ENCODE measurements at regions not wholly inside any gene's neighbourhood (a gene's known extent, or its start where the extent isn't known, plus 50 kb on each side); places are given as distances from the start of the nearest gene placed in this dataset.

GRCh38 chr11:110960167-110960566 lies 247.9 kb upstream of the ARHGAP20 start:
- H3K27ac ChIP-seq = no peak overlapping the region
- no peaks in the 10 kb centered on the region for H3K9me3 ChIP-seq
- no peaks in the 10 kb centered on the region for H3K36me3 ChIP-seq
- no peak for TF ChIP-seq POLR2A (IDR thresholded peaks at IDR 0.05)
- H3K4me1 ChIP-seq (ENCODE audit: insufficient read depth) = no peaks in the 10 kb centered on the region
- intact Hi-C loops (cut with DNase I) = no loop called here
- no peak for DNase-seq
- 17 to 44% (median 22%) methylated on average over 3 of the region's 3 CpGs for WGBS, 3 donors
- H3K27me3 ChIP-seq = no peaks in the 10 kb centered on the region
- H3K4me3 ChIP-seq = no peak overlapping the region

- DNase-seq = no peak
- no peaks in the 10 kb centered on the region for H3K9me3 ChIP-seq
- TF ChIP-seq CTCF (IDR thresholded peaks at IDR 0.05) (no peak), POLR2A (IDR thresholded peaks at IDR 0.05) (no peak), EP300 (IDR thresholded peaks at IDR 0.05) (no peak)
- no peaks in the 10 kb centered on the region for H3K36me3 ChIP-seq
- 94 to 99% (median 96%) methylated on average over 4 of the region's 4 CpGs for WGBS, 3 donors
- intact Hi-C loops (cut with DNase I) = no loop called here
- no peak overlapping the region for H3K27ac ChIP-seq
- no peak overlapping the region for H3K4me3 ChIP-seq
- H3K4me1 ChIP-seq (ENCODE audit: insufficient read depth) = no peaks in the 10 kb centered on the region
- H3K27me3 ChIP-seq = no peaks in the 10 kb centered on the region
These were observed 246.0 kb upstream of the ARHGAP20 start for GRCh38 chr11:110958216-110958615.

- intact Hi-C loops (cut with DNase I) = no loop called here
- no peak for TF ChIP-seq POLR2A (IDR thresholded peaks at IDR 0.05)
- no peak for TF ChIP-seq CTCF (IDR thresholded peaks at IDR 0.05)
- no peak for TF ChIP-seq EP300 (IDR thresholded peaks at IDR 0.05)
- no peak overlapping the region for H3K27ac ChIP-seq
- 53 to 66% (median 60%) methylated on average over 2 of the region's 2 CpGs for WGBS, 3 donors
- no peaks in the 10 kb centered on the region for H3K4me1 ChIP-seq (ENCODE audit: insufficient read depth)
- H3K36me3 ChIP-seq = no peaks in the 10 kb centered on the region
- DNase-seq = no peak
- no peaks in the 10 kb centered on the region for H3K9me3 ChIP-seq
- H3K4me3 ChIP-seq = no peak overlapping the region
- H3K27me3 ChIP-seq = no peaks in the 10 kb centered on the region
These were observed 243.5 kb upstream of the ARHGAP20 start for GRCh38 chr11:110955776-110956175.

- Histone ChIP-seq H3K4me3 (no peak overlapping the region), H3K27me3 (no peaks in the 10 kb centered on the region), H3K4me1 (ENCODE audit: insufficient read depth) (no peaks in the 10 kb centered on the region), H3K9me3 (no peaks in the 10 kb centered on the region), H3K27ac (no peak overlapping the region), H3K36me3 (no peaks in the 10 kb centered on the region)
- intact Hi-C loops (cut with DNase I) = no loop called here
- DNase-seq = no peak
- TF ChIP-seq CTCF (IDR thresholded peaks at IDR 0.05) = no peak
- TF ChIP-seq EP300 (IDR thresholded peaks at IDR 0.05) = no peak
- no peak for TF ChIP-seq POLR2A (IDR thresholded peaks at IDR 0.05)
- 82 to 95% (median 93%) methylated on average over 4 of the region's 4 CpGs for WGBS, 3 donors
These were observed 239.8 kb upstream of the ARHGAP20 start for GRCh38 chr11:110951950-110952503.

- no peak for TF ChIP-seq POLR2A (IDR thresholded peaks at IDR 0.05)
- no peak for TF ChIP-seq CTCF (IDR thresholded peaks at IDR 0.05)
- no peak for TF ChIP-seq EP300 (IDR thresholded peaks at IDR 0.05)
- WGBS, 3 donors = 80 to 82% (median 80%) methylated on average over 5 of the region's 5 CpGs
- Histone ChIP-seq H3K27ac (no peak overlapping the region), H3K9me3 (no peaks in the 10 kb centered on the region), H3K36me3 (no peaks in the 10 kb centered on the region), H3K4me3 (no peak overlapping the region), H3K27me3 (no peaks in the 10 kb centered on the region), H3K4me1 (ENCODE audit: insufficient read depth) (no peaks in the 10 kb centered on the region)
- DNase-seq = no peak
- intact Hi-C loops (cut with DNase I) = no loop called here
These were observed 239.1 kb upstream of the ARHGAP20 start for GRCh38 chr11:110951037-110951949.
